OCI-LY1 (cell line): ENCODE measurements at regions not wholly inside any gene's neighbourhood (a gene's known extent, or its start where the extent isn't known, plus 50 kb on each side); places are given as distances from the start of the nearest gene placed in this dataset.

Experiments
- H2AFZ ChIP-seq: fragments of 200-600 bp; sonication (generic), shearing (Covaris generic); 2 replicates; pipeline ENCODE4 v1.6.0; 2014; ENCODE audit warnings: antibody characterized with exemption, mild to moderate bottlenecking, low read length
- H3F3A ChIP-seq: fragments of 200-600 bp; sonication (generic), shearing (Covaris generic); 2 replicates; pipeline ENCODE4 v1.6.0; 2014; ENCODE audit warnings: mild to moderate bottlenecking, antibody characterized with exemption, low read length, moderate library complexity; ENCODE audit not compliant: insufficient read depth
- H3K27ac ChIP-seq: fragments of 200-600 bp; sonication (generic); 2 replicates; pipeline ENCODE4 v1.5.1; 2014; ENCODE audit warnings: low read length, mixed run types, mild to moderate bottlenecking, low read depth; ENCODE audit not compliant: poor library complexity, severe bottlenecking
- H3K27me3 ChIP-seq: fragments of 200-600 bp; sonication (generic); 2 replicates; pipeline ENCODE4 v1.6.0; 2014; ENCODE audit warnings: antibody characterized with exemption, mild to moderate bottlenecking, low read length, moderate library complexity; ENCODE audit not compliant: insufficient read depth
- H3K36me3 ChIP-seq: fragments of 200-600 bp; sonication (generic); 2 replicates; pipeline ENCODE4 v1.6.1; 2014; ENCODE audit warnings: mild to moderate bottlenecking, antibody characterized with exemption, low read length, moderate library complexity, mixed read lengths; ENCODE audit not compliant: insufficient read depth
- H3K4me1 ChIP-seq: fragments of 200-600 bp; sonication (generic); 2 replicates; pipeline ENCODE4 v1.5.1; 2014; ENCODE audit warnings: mild to moderate bottlenecking, low read length, moderate library complexity; ENCODE audit not compliant: insufficient read depth, severe bottlenecking
- H3K4me2 ChIP-seq: fragments of 200-600 bp; sonication (generic), shearing (Covaris generic); 2 replicates; pipeline ENCODE4 v1.6.1; 2014; ENCODE audit warnings: low read length
- H3K4me3 ChIP-seq: fragments of 200-600 bp; sonication (generic); 2 replicates; pipeline ENCODE4 v1.5.1; 2014; ENCODE audit warnings: low read length, low read depth, mild to moderate bottlenecking, mixed read lengths; ENCODE audit not compliant: poor library complexity, severe bottlenecking
- H3K79me2 ChIP-seq: fragments of 200-600 bp; shearing (Covaris generic); 2 replicates; pipeline ENCODE4 v1.6.1; 2016; ENCODE audit warnings: mixed run types, low read length, mixed read lengths; ENCODE audit not compliant: insufficient read depth
- H3K9ac ChIP-seq: fragments of 200-600 bp; sonication (generic), shearing (Covaris generic); 2 replicates; pipeline ENCODE4 v1.6.1; 2014; ENCODE audit warnings: mild to moderate bottlenecking, low read length, mixed read lengths
- H3K9me2 ChIP-seq: fragments of 200-600 bp; sonication (generic), shearing (Covaris generic); 2 replicates; pipeline ENCODE4 v1.6.1; 2014; ENCODE audit warnings: low read depth, mild to moderate bottlenecking, low read length, mixed read lengths
- H3K9me3 ChIP-seq: fragments of 200-600 bp; shearing (Covaris generic); 2 replicates; pipeline ENCODE4 v1.6.1; 2014; ENCODE audit warnings: low read length, mixed read lengths
- H4K20me1 ChIP-seq: fragments of 200-600 bp; sonication (generic), shearing (Covaris generic); 2 replicates; pipeline ENCODE4 v1.6.0; 2016; ENCODE audit warnings: mild to moderate bottlenecking, low read length; ENCODE audit not compliant: insufficient read depth
- CTCF ChIP-seq: fragments of 200-600 bp; sonication (generic), shearing (Covaris generic); IDR thresholded peaks from 2 replicates; pipeline ENCODE4 v1.5.1; 2017; ENCODE audit warnings: mild to moderate bottlenecking, antibody characterized with exemption, low read length, moderate library complexity, mixed read lengths
- EZH2 ChIP-seq: fragments of 200-600 bp; sonication (generic), shearing (Covaris generic); IDR thresholded peaks from 2 replicates; pipeline ENCODE4 v1.8.0; 2017; ENCODE audit warnings: borderline replicate concordance, mixed run types, mild to moderate bottlenecking, antibody characterized with exemption, low read length, moderate library complexity, mixed read lengths

GRCh38 chr1:30650038-30650967 is 73.1 kb downstream of the MATN1 start:
- Histone ChIP-seq H3K9me2 (no peaks in the 10 kb centered on the region), H3K9ac (no peak overlapping the region), H3K4me3 (no peak overlapping the region), H3K4me2 (no peak overlapping the region), H3K27me3 (no peaks in the 10 kb centered on the region), H3K9me3 (no peaks in the 10 kb centered on the region), H2AFZ (no peak overlapping the region), H3K79me2 (no peaks in the 10 kb centered on the region), H3K36me3 (no peaks in the 10 kb centered on the region), H3K27ac (no peak overlapping the region), H4K20me1 (no peaks in the 10 kb centered on the region), H3F3A (no peaks in the 10 kb centered on the region), H3K4me1 (no peaks in the 10 kb centered on the region)
- TF ChIP-seq CTCF (no peak), EZH2 (no peak)

- no peaks in the 10 kb centered on the region for H3K4me1 ChIP-seq
- no peaks in the 10 kb centered on the region for H3K79me2 ChIP-seq
- H3K4me3 ChIP-seq, result no peak overlapping the region
- H3F3A ChIP-seq, result no peaks in the 10 kb centered on the region
- H3K36me3 ChIP-seq, result no peaks in the 10 kb centered on the region
- no peaks in the 10 kb centered on the region for H4K20me1 ChIP-seq
- no peak overlapping the region for H3K9ac ChIP-seq
- H3K9me2 ChIP-seq, result no peaks in the 10 kb centered on the region
- no peak for TF ChIP-seq CTCF
- no peak for TF ChIP-seq EZH2
- H2AFZ ChIP-seq, result no peak overlapping the region
- H3K27ac ChIP-seq, result no peak overlapping the region
- H3K9me3 ChIP-seq, result no peaks in the 10 kb centered on the region
- H3K4me2 ChIP-seq, result no peak overlapping the region
- no peaks in the 10 kb centered on the region for H3K27me3 ChIP-seq
Measured at GRCh38 chr1:30649321-30649991, 73.9 kb downstream of the MATN1 start.

GRCh38 chr1:30648408-30649000 is 74.9 kb downstream of the MATN1 start:
- H3K79me2 ChIP-seq, result no peaks in the 10 kb centered on the region
- H3K27ac ChIP-seq, result no peak overlapping the region
- H3K4me1 ChIP-seq, result no peaks in the 10 kb centered on the region
- no peak overlapping the region for H2AFZ ChIP-seq
- no peak overlapping the region for H3K4me2 ChIP-seq
- no peak overlapping the region for H3K9ac ChIP-seq
- no peaks in the 10 kb centered on the region for H4K20me1 ChIP-seq
- H3F3A ChIP-seq, result no peaks in the 10 kb centered on the region
- H3K4me3 ChIP-seq, result no peak overlapping the region
- no peak for TF ChIP-seq CTCF
- no peak for TF ChIP-seq EZH2
- H3K27me3 ChIP-seq, result no peaks in the 10 kb centered on the region
- no peaks in the 10 kb centered on the region for H3K36me3 ChIP-seq
- no peaks in the 10 kb centered on the region for H3K9me2 ChIP-seq
- H3K9me3 ChIP-seq, result no peaks in the 10 kb centered on the region
